Caco-2 (cell line): ENCODE measurements at regions not wholly inside any gene's neighbourhood (a gene's known extent, or its start where the extent isn't known, plus 50 kb on each side); places are given as distances from the start of the nearest gene placed in this dataset.
"Not testable (repeated sequence)": the region's sequence is repeated elsewhere in the genome, so short reads cannot be mapped to it uniquely, and the experiment has no call there.

Experiments used
- BruUV-seq: library from RNA; stranded (reverse); fragments of 400-500 nt; replicated peaks from 2 replicates; lab custom pipeline; 2021; lab: Mats Ljungman, UMichigan
- CTCF ChIA-PET: fragments of 300-600 bp; sonication (Branson Sonifier 250); formaldehyde crosslinking; loops from one replicate; lab custom pipeline; 2022; ENCODE audit warnings: antibody characterized with exemption; lab: Charles Lee
- POLR2A ChIA-PET: fragments of 300-600 bp; sonication (Branson Sonifier 250); formaldehyde crosslinking; loops from one replicate; lab custom pipeline; 2022; ENCODE audit warnings: antibody characterized with exemption; lab: Charles Lee
- DNase-seq, 2 experiments: peaks; one replicate each; pipeline versions ENCODE4 v3.0.0 to v3.0.0-alpha.2; 2020 to 2022
- H3K27me3 ChIP-seq: replicated peaks from 2 replicates; pipeline ENCODE4 v1.6.0; 2011; ENCODE audit warnings: low read length; ENCODE audit not compliant: control insufficient read depth, insufficient read depth
- H3K36me3 ChIP-seq: 2 replicates; pipeline ENCODE4 v1.5.1; 2011; ENCODE audit warnings: low read length; ENCODE audit not compliant: control insufficient read depth, insufficient read depth
- H3K4me1 ChIP-seq: fragments of 250-450 bp; sonication (Bioruptor Pico); 2 replicates; pipeline ENCODE4 v1.5.1; 2020; ENCODE audit warnings: mild to moderate bottlenecking
- H3K4me3 ChIP-seq: 2 replicates; pipeline ENCODE4 v1.5.1; 2011; ENCODE audit warnings: low read depth, mild to moderate bottlenecking, control low read depth, low read length
- H3K9me3 ChIP-seq: fragments of 250-450 bp; sonication (Bioruptor Pico); 2 replicates; pipeline ENCODE4 v1.5.1; 2020; ENCODE audit warnings: mild to moderate bottlenecking, moderate library complexity
- H3K27ac Mint-ChIP-seq: one replicate; pipeline ENCODE4 v1.8.0; 2022; ENCODE audit warnings: mixed read lengths; ENCODE audit not compliant: unreplicated experiment
- H3K27me3 Mint-ChIP-seq: one replicate; pipeline ENCODE4 v1.8.0; 2022; ENCODE audit warnings: mixed read lengths; ENCODE audit not compliant: insufficient read depth, unreplicated experiment
- H3K36me3 Mint-ChIP-seq: one replicate; pipeline ENCODE4 v1.8.0; 2022; ENCODE audit warnings: mild to moderate bottlenecking, mixed read lengths; ENCODE audit not compliant: insufficient read depth, unreplicated experiment
- H3K4me1 Mint-ChIP-seq: one replicate; pipeline ENCODE4 v1.8.0; 2022; ENCODE audit warnings: low read depth, mixed read lengths; ENCODE audit not compliant: unreplicated experiment
- H3K4me3 Mint-ChIP-seq: one replicate; pipeline ENCODE4 v1.8.0; 2022; ENCODE audit warnings: mild to moderate bottlenecking, moderate library complexity, mixed read lengths; ENCODE audit not compliant: unreplicated experiment
- H3K9me3 Mint-ChIP-seq: one replicate; pipeline ENCODE4 v1.8.0; 2022; ENCODE audit warnings: mixed read lengths; ENCODE audit not compliant: unreplicated experiment
- intact Hi-C: fragments of 100-400 bp; cut with micrococcal nuclease; formaldehyde crosslinking; loops from one replicate; pipeline ENCODE4 v1.10.0; 2022; ENCODE audit not compliant: unreplicated experiment
- TF ChIP-seq, protein P1 (sequence below), 2 experiments: fragments of 200-600 bp in 1 of 2; IDR thresholded peaks; 1 replicate in 1 of 2; 2 replicates in 1 of 2; pipeline versions ENCODE4 v1.5.1 to v1.8.0; 2011 to 2022; ENCODE audit warnings: antibody characterized with exemption in 1 of 2, control low read depth in 1 of 2, inconsistent platforms in 1 of 2, low read depth in 1 of 2, low read length in 1 of 2, mild to moderate bottlenecking in 1 of 2, moderate library complexity in 1 of 2; ENCODE audit not compliant: insufficient read depth in 1 of 2, severe bottlenecking in 1 of 2, unreplicated experiment in 1 of 2

DNA sequence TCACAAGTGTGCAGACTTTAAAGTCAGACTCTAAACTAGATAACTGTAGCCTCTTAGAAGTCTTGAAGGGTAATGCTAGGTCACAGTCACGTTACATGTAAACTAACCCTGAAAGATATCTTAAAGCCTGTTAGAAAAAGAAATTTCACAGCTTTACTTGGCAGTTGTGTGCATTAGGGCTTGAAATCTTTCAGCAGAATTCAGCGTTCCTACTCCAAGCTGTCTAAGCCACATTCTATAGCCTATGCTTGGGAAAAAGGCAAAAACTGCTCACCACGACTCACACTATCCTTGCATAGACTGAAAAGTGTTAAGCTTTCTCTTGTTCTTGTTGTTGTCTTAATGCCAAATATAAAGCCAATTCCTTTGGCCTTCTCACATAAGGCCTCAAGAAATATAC is 338.0 kb upstream of the SASH1 start:
- peaks cover 9% of the 10 kb centered on the region for H3K4me1 Mint-ChIP-seq
- no peak overlapping the region for H3K27ac Mint-ChIP-seq
- intact Hi-C loops: no loop called here
- POLR2A ChIA-PET: no interaction called here
- peaks cover 10% of the 10 kb centered on the region for H3K9me3 ChIP-seq
- CTCF ChIA-PET: no interaction called here
- H3K9me3 Mint-ChIP-seq: peaks cover 29% of the 10 kb centered on the region
- no peaks in the 10 kb centered on the region for H3K27me3 Mint-ChIP-seq
- TF ChIP-seq, protein P1, sequence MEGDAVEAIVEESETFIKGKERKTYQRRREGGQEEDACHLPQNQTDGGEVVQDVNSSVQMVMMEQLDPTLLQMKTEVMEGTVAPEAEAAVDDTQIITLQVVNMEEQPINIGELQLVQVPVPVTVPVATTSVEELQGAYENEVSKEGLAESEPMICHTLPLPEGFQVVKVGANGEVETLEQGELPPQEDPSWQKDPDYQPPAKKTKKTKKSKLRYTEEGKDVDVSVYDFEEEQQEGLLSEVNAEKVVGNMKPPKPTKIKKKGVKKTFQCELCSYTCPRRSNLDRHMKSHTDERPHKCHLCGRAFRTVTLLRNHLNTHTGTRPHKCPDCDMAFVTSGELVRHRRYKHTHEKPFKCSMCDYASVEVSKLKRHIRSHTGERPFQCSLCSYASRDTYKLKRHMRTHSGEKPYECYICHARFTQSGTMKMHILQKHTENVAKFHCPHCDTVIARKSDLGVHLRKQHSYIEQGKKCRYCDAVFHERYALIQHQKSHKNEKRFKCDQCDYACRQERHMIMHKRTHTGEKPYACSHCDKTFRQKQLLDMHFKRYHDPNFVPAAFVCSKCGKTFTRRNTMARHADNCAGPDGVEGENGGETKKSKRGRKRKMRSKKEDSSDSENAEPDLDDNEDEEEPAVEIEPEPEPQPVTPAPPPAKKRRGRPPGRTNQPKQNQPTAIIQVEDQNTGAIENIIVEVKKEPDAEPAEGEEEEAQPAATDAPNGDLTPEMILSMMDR (IDR thresholded peaks at IDR 0.05; ENCODE audit: insufficient read depth in 1 of 2, low read depth in 1 of 2, low read length in 1 of 2, severe bottlenecking in 1 of 2, unreplicated experiment in 1 of 2): no peak
- H3K36me3 Mint-ChIP-seq: no peaks in the 10 kb centered on the region
- H3K4me3 Mint-ChIP-seq: no peak overlapping the region
- DNase-seq: no peak
- no TSS peak for BruUV-seq
- H3K4me3 ChIP-seq: no peak overlapping the region
- H3K27me3 ChIP-seq: no peaks in the 10 kb centered on the region
- no peaks in the 10 kb centered on the region for H3K36me3 ChIP-seq
- no peaks in the 10 kb centered on the region for H3K4me1 ChIP-seq

DNA sequence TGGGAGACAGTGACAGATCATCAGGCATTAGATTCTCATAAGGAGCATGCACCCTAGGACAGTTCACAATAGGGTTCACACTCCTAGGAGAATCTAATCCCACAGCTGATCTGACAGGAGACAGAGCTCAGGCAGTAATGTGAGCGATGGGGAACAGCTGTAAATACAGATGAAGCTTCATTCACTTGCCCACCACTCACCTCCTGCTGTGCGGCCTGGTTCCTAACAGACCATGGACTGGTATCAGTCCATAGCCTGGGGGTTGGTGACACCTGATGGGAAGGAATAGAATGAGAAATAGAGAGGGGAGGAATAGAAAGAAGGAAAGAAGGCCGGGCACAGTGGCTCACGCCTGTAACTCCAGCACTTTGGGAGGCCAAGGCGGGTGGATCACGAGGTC is 336.8 kb upstream of the SASH1 start:
- Histone ChIP-seq H3K4me3 (no peak overlapping the region), H3K36me3 (no peaks in the 10 kb centered on the region), H3K9me3 (peaks cover 12% of the 10 kb centered on the region), H3K27me3 (no peaks in the 10 kb centered on the region), H3K4me1 (no peaks in the 10 kb centered on the region)
- CTCF ChIA-PET: no interaction called here
- H3K4me3 Mint-ChIP-seq: no peak overlapping the region
- H3K9me3 Mint-ChIP-seq: peaks cover 29% of the 10 kb centered on the region
- POLR2A ChIA-PET: no interaction called here
- intact Hi-C loops: no loop called here
- no TSS peak for BruUV-seq
- TF ChIP-seq, protein P1 (IDR thresholded peaks at IDR 0.05; ENCODE audit: insufficient read depth in 1 of 2, low read depth in 1 of 2, low read length in 1 of 2, severe bottlenecking in 1 of 2, unreplicated experiment in 1 of 2): no peak
- no peaks in the 10 kb centered on the region for H3K4me1 Mint-ChIP-seq
- H3K27ac Mint-ChIP-seq: no peak overlapping the region
- H3K27me3 Mint-ChIP-seq: no peaks in the 10 kb centered on the region
- DNase-seq: no peak
- peaks cover 3% of the 10 kb centered on the region for H3K36me3 Mint-ChIP-seq

DNA sequence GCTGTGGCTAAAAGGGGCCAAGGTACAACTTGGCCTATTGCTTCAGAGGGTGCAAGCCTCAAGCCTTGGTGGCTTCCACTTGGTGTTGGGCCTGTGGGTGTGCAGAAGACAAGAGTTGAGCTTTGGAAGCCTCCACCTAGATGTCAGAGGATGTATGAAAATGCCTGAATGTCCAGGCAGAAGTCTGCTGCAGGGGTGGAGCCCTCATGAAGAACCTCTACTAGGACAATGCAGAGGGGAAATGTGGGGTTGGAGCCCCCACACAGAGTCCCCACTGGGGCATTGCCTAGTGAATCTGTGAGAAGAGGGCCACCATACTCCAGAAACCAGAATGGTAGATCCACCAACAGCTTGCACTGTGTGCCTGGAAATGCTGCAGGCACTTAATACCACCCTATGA is 332.1 kb upstream of the SASH1 start:
- Mint-ChIP-seq H3K36me3 (peaks cover 12% of the 10 kb centered on the region), H3K9me3 (peaks cover 39% of the 10 kb centered on the region)
- not testable (repeated sequence) for H3K27me3 Mint-ChIP-seq

DNA sequence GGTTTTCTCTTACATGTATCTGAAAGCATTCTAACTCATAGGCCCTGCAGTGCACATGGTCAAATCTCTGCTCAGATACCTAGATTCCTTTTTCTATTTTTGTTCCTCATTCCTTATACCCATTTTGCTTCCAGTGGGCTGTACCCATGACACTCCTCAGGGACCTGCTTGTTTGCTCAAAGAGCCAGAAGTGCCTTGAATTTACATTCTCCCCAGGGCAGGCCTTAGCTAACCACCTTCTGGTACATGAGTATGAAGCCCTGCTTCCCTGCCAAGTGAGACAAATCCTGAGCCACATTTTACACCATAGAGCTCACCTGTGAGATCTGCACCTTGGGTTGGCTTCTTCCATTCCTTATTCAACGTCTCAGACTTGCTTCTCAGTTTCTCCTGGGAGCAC is 326.6 kb upstream of the SASH1 start:
- intact Hi-C loops: no loop called here
- Mint-ChIP-seq H3K36me3 (peaks cover 6% of the 10 kb centered on the region), H3K27ac (no peak overlapping the region), H3K4me1 (no peaks in the 10 kb centered on the region), H3K4me3 (no peak overlapping the region), H3K9me3 (peaks cover 27% of the 10 kb centered on the region), H3K27me3 (no peaks in the 10 kb centered on the region)
- no peak for DNase-seq
- Histone ChIP-seq H3K27me3 (no peaks in the 10 kb centered on the region), H3K9me3 (peaks cover 5% of the 10 kb centered on the region), H3K4me1 (no peaks in the 10 kb centered on the region), H3K4me3 (no peak overlapping the region), H3K36me3 (no peaks in the 10 kb centered on the region)
- TF ChIP-seq, protein P1 (IDR thresholded peaks at IDR 0.05; ENCODE audit: insufficient read depth in 1 of 2, low read depth in 1 of 2, low read length in 1 of 2, severe bottlenecking in 1 of 2, unreplicated experiment in 1 of 2): no peak
- ChIA-PET CTCF (no interaction called here), POLR2A (no interaction called here)
- no TSS peak for BruUV-seq

More for the DNA sequence above, 332.1 kb upstream of the SASH1 start:
- intact Hi-C loops, H3K4me3 ChIP-seq, CTCF ChIA-PET, POLR2A ChIA-PET, H3K4me3 Mint-ChIP-seq, H3K27me3 ChIP-seq, BruUV-seq, H3K4me1 ChIP-seq, H3K36me3 ChIP-seq, H3K4me1 Mint-ChIP-seq, H3K27ac Mint-ChIP-seq: not testable (repeated sequence)
- peaks cover 19% of the 10 kb centered on the region for H3K9me3 ChIP-seq
- peak in 1 of 2 experiments; percentile 3 for DNase-seq
